GM12878 (cell line): ENCODE measurements at regions not wholly inside any gene's neighbourhood (a gene's known extent, or its start where the extent isn't known, plus 50 kb on each side); places are given as distances from the start of the nearest gene placed in this dataset.

Experiments used
- CTCF ChIP-seq, 3 experiments: IDR thresholded peaks in 2 of 3; conservative IDR thresholded peaks in 1 of 3; 2 replicates each; pipeline ENCODE4 v1.5.1; 2011; ENCODE audit warnings: low read depth in 3 of 3, low read length in 3 of 3, mild to moderate bottlenecking in 3 of 3, control low read depth in 2 of 3, moderate library complexity in 2 of 3, inconsistent platforms in 1 of 3, mixed read lengths in 1 of 3; ENCODE audit not compliant: control insufficient read depth in 2 of 3, insufficient read depth in 1 of 3; ENCODE audit errors: extremely low read depth in 1 of 3
- EP300 ChIP-seq, 2 experiments: fragments of 150-350 bp in 1 of 2; IDR thresholded peaks; 2 replicates each; pipeline ENCODE4 v1.6.1; 2011 to 2012; ENCODE audit warnings: low read depth in 2 of 2, low read length in 2 of 2, borderline replicate concordance in 1 of 2, improper control_type of control experiment in 1 of 2, inconsistent platforms in 1 of 2; ENCODE audit not compliant: control insufficient read depth in 1 of 2
- NFXL1 ChIP-seq: fragments of 450-650 bp; IDR thresholded peaks from 2 replicates; pipeline ENCODE4 v1.6.1; 2017; ENCODE audit warnings: antibody characterized with exemption, mild to moderate bottlenecking, borderline replicate concordance
- POLR2A ChIP-seq: IDR thresholded peaks from 2 replicates; pipeline ENCODE4 v1.6.1; 2011; ENCODE audit warnings: low read depth, mild to moderate bottlenecking, low read length
- ZBTB11 ChIP-seq: fragments of 450-650 bp; formaldehyde crosslinking; IDR thresholded peaks from 2 replicates; pipeline ENCODE4 v1.5.0; 2022; ENCODE audit warnings: mild to moderate bottlenecking, missing genetic modification characterization
- ZNF274 ChIP-seq: IDR thresholded peaks from one replicate; pipeline ENCODE4 v1.8.0; 2011; ENCODE audit not compliant: insufficient read length, insufficient read depth
- ZSCAN29 ChIP-seq: fragments of 450-650 bp; IDR thresholded peaks from 2 replicates; pipeline ENCODE4 v1.6.1; 2017; ENCODE audit warnings: mild to moderate bottlenecking, moderate library complexity
- TF ChIP-seq, protein P1 (sequence below): IDR thresholded peaks from 2 replicates; pipeline ENCODE4 v1.6.1; 2012; ENCODE audit warnings: low read depth, low read length, improper control_type of control experiment
- TF ChIP-seq, protein P2 (sequence below): IDR thresholded peaks from 2 replicates; pipeline ENCODE4 v1.6.1; 2012; ENCODE audit warnings: low read depth, low read length, improper control_type of control experiment

- TF ChIP-seq ZSCAN29 (no peak), CTCF (IDR thresholded peaks at IDR 0.05 in 2 of 3, conservative IDR thresholded peaks at IDR 0.05 in 1 of 3; ENCODE audit: control insufficient read depth in 2 of 3, extremely low read depth in 1 of 3, insufficient read depth in 1 of 3, low read depth in 3 of 3, low read length in 3 of 3) (no peak), POLR2A (no peak), EP300 (IDR thresholded peaks at IDR 0.05; ENCODE audit: borderline replicate concordance in 1 of 2, control insufficient read depth in 1 of 2, low read depth in 2 of 2, low read length in 2 of 2) (no peak), ZBTB11 (CRISPR knock-in tag) (no peak), NFXL1 (no peak), ZNF274 (no peak)
- TF ChIP-seq, protein P1, sequence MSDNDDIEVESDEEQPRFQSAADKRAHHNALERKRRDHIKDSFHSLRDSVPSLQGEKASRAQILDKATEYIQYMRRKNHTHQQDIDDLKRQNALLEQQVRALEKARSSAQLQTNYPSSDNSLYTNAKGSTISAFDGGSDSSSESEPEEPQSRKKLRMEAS, result no peak
- TF ChIP-seq, protein P2, sequence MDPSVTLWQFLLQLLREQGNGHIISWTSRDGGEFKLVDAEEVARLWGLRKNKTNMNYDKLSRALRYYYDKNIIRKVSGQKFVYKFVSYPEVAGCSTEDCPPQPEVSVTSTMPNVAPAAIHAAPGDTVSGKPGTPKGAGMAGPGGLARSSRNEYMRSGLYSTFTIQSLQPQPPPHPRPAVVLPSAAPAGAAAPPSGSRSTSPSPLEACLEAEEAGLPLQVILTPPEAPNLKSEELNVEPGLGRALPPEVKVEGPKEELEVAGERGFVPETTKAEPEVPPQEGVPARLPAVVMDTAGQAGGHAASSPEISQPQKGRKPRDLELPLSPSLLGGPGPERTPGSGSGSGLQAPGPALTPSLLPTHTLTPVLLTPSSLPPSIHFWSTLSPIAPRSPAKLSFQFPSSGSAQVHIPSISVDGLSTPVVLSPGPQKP, result no peak
Measured at GRCh38 chr3:105957722-105958121, 88.9 kb upstream of the CBLB start.
